NCI-H2171 (cell line): ENCODE measurements at regions not wholly inside any gene's neighbourhood (a gene's known extent, or its start where the extent isn't known, plus 50 kb on each side); places are given as distances from the start of the nearest gene placed in this dataset.

Experiments used
- DNase-seq: peaks from one replicate; lab custom pipeline; 2025; lab: John Stamatoyannopoulos, UW

DNA sequence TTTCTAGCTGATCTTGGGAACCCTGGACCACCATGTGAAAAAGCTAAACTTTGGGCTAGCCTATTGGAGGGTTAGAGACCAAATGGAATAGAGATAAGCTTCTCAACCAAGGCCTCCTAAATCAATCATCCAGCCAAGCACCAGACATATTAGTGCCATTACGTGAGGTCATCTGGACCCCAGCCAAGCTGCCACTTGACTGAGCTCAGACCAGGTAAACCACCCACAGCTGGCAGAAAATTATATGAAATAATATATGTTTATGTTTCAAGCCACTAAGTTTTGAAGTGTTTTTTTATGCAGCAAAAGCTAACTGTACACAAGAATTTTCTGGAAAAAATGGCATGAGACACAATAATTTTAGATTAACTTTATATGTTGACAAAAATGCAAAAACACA is 82.6 kb upstream of the PCGF5 start:
- no peak for DNase-seq

- DNase-seq, result no peak
These were observed 79.4 kb upstream of the PCGF5 start for GRCh38 chr10:91140995-91141549.

GRCh38 chr10:91144961-91145360 is 75.5 kb upstream of the PCGF5 start:
- no peak for DNase-seq

DNA sequence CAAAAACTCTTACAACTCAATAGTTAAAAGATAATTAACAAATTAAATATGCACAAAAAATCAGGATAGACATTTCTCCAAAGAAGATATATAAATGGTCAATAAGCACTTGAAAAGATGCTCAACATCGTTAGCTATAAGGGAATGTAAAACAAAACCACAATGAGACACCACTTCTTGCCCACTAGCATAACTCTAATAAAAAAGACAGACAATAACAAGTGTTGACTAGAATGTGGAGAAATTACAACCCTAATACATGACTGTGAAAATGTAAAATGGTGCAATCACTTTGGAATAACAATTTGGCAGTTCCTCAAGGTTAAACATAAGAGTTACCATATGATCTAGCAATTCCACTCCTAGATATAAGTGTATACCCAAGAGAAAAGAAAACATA is 74.3 kb upstream of the PCGF5 start:
- no peak for DNase-seq

DNA sequence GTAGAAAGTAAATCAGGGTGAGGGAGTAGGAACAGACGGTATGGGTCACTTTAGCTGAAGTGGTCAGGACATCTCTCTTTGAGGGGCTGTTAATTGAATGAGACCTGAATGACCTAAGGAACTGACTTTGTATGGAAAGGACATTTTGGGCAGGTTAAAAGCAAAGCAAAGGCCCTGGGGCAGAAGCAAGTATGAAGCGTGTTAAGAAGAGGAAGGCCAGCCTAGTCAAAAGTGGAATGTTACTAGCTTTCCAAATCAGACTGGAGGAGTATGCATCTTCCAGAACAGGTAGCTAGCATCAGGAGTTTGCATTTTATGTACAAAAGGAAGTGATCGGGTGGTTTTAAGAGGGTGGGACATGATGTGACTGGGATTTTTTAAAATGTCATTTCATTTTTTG is 70.9 kb upstream of the PCGF5 start:
- no peak for DNase-seq

DNA sequence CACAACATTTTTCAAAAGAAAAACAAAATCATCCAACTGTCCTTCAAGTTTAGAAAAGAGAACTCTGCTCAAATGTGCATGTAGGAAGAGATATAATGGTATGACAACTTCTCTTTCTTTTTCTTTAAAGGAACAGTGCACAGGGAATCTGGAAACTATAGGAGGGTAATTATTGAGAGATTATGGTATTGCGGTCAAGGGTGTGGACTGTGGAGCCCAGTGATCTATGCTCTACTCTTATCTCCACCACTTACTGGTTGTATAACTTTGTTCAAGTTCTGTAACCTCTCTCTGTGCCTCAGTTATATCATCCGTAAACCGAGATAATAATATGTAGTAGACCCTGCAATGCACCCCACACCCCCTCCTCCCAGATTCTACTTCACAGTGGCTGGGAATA is 69.8 kb upstream of the PCGF5 start:
- DNase-seq, result no peak

DNA sequence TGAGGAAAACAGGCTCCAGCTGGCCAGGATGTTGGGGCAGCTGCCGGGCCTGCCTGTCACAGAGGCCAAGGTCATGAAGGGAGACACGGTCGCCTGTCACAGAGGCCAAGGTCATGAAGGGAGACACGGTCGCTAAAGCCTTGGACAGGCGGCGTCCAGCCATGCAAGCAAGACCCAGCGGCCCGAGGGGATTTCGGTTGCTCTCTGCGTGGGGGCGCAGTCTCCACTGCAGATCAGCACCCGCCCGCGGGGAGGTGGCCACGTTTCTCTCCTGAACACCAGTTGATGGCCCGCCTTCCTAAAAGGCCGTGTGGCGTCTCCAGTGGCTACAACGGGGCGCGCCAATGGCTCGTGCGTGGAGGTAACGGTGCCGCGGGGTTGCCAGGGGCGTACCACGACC is 67.0 kb upstream of the PCGF5 start:
- no peak for DNase-seq

GRCh38 chr10:91154842-91155241 is 65.6 kb upstream of the PCGF5 start:
- no peak for DNase-seq

DNA sequence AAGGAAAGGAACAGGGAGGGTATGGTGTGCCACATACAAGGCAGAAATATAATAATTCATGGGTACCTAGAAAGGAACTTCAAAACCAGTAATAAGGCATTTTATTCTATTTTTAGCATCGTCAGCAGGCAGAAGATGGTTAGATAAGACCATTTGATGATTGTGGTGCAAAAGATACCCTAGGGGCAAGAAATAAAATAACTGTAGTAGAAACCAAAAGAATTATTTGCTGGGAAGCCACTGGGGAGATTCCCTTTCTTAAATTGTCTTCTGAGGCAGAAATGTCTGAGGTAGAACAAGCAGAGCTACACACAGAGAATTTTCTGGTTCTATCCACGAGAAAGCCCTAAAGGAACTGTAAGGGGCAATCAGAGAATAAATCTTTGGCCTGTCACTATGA is 64.3 kb upstream of the PCGF5 start:
- no peak for DNase-seq

DNA sequence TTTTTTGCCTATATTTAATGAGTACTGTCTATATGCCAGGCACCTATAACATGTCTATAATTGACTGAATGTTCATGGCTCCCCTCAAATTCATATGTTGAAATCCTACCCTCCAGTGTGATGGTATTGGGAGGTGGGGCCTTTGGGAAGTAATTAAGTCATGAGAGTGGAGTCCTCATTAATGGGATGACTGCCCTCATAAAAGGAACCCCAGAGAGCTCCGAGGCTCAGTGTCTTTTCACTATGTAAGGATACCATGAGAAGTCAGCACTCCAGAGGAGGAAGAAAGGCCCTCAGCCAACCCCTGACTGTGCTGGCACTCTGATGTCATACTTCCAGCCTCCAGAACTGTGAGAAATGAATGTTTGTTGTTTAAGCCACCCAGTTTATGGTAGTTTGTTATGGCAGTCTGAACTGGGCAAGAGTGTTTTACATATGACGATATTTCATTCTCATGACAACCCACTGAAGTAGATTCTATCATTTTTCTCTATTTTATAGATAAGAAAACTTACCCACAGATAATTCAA is 61.1 kb upstream of the PCGF5 start:
- DNase-seq, result no peak

- no peak for DNase-seq
These were observed 58.4 kb upstream of the PCGF5 start for GRCh38 chr10:91162050-91162494.

GRCh38 chr10:91162495-91163268 is 57.8 kb upstream of the PCGF5 start:
- DNase-seq, result peak; percentile 20

DNA sequence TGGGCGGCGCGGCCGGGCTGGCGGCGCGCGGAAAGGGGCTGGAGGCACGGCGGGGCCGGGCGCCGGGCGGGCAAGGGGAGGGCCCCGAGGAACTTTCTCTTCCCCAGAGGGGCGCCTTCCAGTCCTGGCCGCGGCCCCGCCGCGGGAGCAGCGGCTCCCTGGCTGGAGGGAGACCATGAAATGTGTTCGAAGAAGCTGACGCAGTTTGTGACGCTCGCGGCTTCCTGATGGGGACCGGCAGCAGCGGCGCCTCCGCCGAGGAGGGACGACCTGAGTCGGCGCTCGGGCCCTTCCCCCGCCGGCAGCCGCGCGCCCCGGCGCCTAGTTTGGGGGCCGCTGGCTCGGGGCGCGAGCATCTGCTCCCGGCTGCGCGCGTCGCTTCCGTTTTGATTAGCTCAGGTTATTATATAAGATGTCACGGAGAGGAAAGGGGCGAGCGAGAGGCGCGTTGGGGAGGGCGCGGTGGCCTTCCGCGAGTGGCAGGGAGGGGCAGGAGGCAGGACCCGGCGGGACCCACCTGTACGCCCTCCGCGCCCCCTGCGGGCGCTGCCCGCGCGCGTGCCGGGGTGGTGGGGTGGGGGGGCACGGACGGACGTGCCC is 57.1 kb upstream of the PCGF5 start:
- DNase-seq, result peak; percentile 27

- no peak for DNase-seq
These were observed 56.5 kb upstream of the PCGF5 start for GRCh38 chr10:91163869-91164474.

- DNase-seq, result no peak
These were observed 55.9 kb upstream of the PCGF5 start for GRCh38 chr10:91164520-91165065.

GRCh38 chr10:91167406-91167805 is 53.1 kb upstream of the PCGF5 start:
- no peak for DNase-seq

DNA sequence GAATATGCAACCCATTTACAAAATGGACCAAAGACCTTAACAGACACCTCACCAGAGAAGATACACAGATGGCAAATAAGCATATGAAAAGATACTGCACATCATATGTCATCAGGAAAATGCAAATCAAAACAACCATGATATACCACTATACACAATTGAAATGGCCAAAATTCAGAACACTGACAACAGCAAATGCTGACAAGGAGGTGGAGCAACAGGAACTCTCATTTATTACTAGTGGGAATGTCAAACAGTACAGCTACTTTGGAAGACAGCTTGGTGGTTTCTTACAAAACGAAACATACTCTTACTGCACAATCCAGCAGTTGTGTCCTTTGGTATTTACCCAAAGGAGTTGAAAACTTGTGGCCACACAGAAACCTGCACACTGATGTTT is 50.0 kb upstream of the PCGF5 start:
- DNase-seq, result no peak
